ENCODE measurements at regions not wholly inside any gene's neighbourhood (a gene's known extent, or its start where the extent isn't known, plus 50 kb on each side); places are given as distances from the start of the nearest gene placed in this dataset.

DNA sequence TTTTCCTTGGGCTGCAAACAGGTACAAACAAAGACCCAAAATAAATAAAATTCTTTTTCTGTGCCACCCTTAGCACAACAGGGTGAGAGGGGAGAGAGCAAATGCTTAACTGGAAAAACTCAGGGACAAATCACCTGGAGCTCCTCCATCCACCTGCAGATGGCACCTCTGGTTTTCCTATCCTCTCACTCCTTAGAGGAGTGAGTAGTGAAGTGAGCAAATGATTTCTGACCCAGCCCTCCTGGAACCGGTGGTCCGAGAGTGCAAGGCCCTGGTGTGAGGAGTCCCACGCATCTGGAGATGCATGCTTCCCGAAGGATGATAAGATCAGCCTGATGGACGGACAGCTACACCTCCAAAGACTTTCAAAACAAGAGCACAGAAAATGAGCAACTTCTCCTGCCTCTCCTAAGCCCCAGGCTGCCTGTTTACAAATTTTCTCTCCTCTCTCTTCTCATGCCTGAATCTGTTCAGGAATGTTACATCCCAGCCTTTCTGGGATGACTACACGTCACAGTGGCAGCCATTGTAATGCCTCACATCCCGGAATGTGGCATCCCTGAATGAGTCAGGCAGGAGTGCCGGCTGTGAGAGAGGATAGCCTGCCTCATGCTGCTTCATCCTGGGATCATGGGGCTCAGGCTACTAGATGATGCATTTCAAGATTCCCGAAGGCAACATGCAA lies 86.4 kb downstream of the ADRB2 start:
- DNase-seq (ENCODE audit: low read depth, low spot score) = peak; percentile 95
- TF ChIP-seq EZH2 (IDR thresholded peaks at IDR 0.05; ENCODE audit: low read length) = no peak
- TF ChIP-seq, protein P1, sequence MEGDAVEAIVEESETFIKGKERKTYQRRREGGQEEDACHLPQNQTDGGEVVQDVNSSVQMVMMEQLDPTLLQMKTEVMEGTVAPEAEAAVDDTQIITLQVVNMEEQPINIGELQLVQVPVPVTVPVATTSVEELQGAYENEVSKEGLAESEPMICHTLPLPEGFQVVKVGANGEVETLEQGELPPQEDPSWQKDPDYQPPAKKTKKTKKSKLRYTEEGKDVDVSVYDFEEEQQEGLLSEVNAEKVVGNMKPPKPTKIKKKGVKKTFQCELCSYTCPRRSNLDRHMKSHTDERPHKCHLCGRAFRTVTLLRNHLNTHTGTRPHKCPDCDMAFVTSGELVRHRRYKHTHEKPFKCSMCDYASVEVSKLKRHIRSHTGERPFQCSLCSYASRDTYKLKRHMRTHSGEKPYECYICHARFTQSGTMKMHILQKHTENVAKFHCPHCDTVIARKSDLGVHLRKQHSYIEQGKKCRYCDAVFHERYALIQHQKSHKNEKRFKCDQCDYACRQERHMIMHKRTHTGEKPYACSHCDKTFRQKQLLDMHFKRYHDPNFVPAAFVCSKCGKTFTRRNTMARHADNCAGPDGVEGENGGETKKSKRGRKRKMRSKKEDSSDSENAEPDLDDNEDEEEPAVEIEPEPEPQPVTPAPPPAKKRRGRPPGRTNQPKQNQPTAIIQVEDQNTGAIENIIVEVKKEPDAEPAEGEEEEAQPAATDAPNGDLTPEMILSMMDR (optimal IDR thresholded peaks at IDR 0.05 in 1 of 3, IDR thresholded peaks at IDR 0.05 in 1 of 3, conservative IDR thresholded peaks at IDR 0.05 in 1 of 3; ENCODE audit: extremely low read depth in 1 of 3, insufficient read depth in 2 of 3, low read length in 3 of 3) = peak; percentile 50 to 58 (median 53)
- Histone ChIP-seq H3K9ac (ENCODE audit: control insufficient read depth, extremely low read depth, insufficient read depth, low read length) (peak overlapping the region; percentile 85), H3K36me3 (ENCODE audit: control insufficient read depth in 2 of 2, extremely low read depth in 1 of 2, insufficient read depth in 2 of 2, low read length in 2 of 2) (no peaks in the 10 kb centered on the region), H3K79me2 (ENCODE audit: control insufficient read depth, insufficient read depth, low read length) (no peaks in the 10 kb centered on the region), H3K4me1 (ENCODE audit: control insufficient read depth, extremely low read depth, insufficient read depth, low read length) (peaks cover 80% of the 10 kb centered on the region), H3K9me1 (ENCODE audit: control insufficient read depth, extremely low read depth, insufficient read depth, low read length) (peaks cover 3% of the 10 kb centered on the region), H3K27me3 (ENCODE audit: control insufficient read depth, extremely low read depth, insufficient read depth, low read length) (no peaks in the 10 kb centered on the region), H3K9me3 (ENCODE audit: control insufficient read depth, low read depth, low read length) (no peaks in the 10 kb centered on the region), H4K20me1 (ENCODE audit: control insufficient read depth, extremely low read depth, insufficient read depth, low read length) (no peaks in the 10 kb centered on the region), H3K4me3 (ENCODE audit: control insufficient read depth in 2 of 3, extremely low read depth in 1 of 3, insufficient read depth in 2 of 3, low read depth in 1 of 3, low read length in 3 of 3) (peak overlapping the region in 2 of 3 experiments; percentile 25 to 26), H3K4me2 (ENCODE audit: control insufficient read depth, extremely low read depth, insufficient read depth, low read depth, low read length) (peak overlapping the region; percentile 81), H2AFZ (ENCODE audit: control insufficient read depth, low read length) (no peak overlapping the region), H3K27ac (ENCODE audit: control insufficient read depth, insufficient read depth, low read length) (peak overlapping the region; percentile 99)
- dilution Hi-C loops (cut with MboI; ENCODE audit: extremely low pct_ligation_motif_present, low sequenced_read_pairs) = no loop called here
- peak; percentile 98 for FAIRE-seq

DNA sequence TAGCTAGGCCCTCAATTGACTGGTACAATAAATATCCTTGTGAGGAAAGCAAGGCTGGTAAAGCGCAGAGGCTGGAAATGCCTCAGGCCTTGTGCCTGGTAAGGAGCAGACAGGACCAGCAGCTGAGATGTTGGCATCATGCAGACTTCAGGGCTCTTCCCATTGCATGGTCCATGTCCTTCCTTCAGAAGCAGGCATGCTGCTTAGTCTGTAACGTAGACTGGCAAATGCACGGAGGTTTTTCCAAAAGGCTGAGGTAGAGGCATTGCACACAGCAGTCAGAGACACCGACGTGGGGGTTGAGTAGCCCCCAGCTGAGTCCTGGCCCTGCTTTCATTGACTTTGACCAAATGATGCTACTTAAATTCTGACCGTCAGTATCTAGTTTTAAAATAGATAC lies 87.1 kb downstream of the ADRB2 start:
- no peak for TF ChIP-seq EZH2 (IDR thresholded peaks at IDR 0.05; ENCODE audit: low read length)
- TF ChIP-seq, protein P1 (optimal IDR thresholded peaks at IDR 0.05 in 1 of 3, IDR thresholded peaks at IDR 0.05 in 1 of 3, conservative IDR thresholded peaks at IDR 0.05 in 1 of 3; ENCODE audit: extremely low read depth in 1 of 3, insufficient read depth in 2 of 3, low read length in 3 of 3) = no peak
- Histone ChIP-seq H3K4me2 (ENCODE audit: control insufficient read depth, extremely low read depth, insufficient read depth, low read depth, low read length) (peak overlapping the region; percentile 81), H3K36me3 (ENCODE audit: control insufficient read depth in 2 of 2, extremely low read depth in 1 of 2, insufficient read depth in 2 of 2, low read length in 2 of 2) (no peaks in the 10 kb centered on the region), H3K79me2 (ENCODE audit: control insufficient read depth, insufficient read depth, low read length) (no peaks in the 10 kb centered on the region), H3K4me3 (ENCODE audit: control insufficient read depth in 2 of 3, extremely low read depth in 1 of 3, insufficient read depth in 2 of 3, low read depth in 1 of 3, low read length in 3 of 3) (peak overlapping the region in 1 of 3 experiments; percentile 17), H2AFZ (ENCODE audit: control insufficient read depth, low read length) (no peak overlapping the region), H3K27me3 (ENCODE audit: control insufficient read depth, extremely low read depth, insufficient read depth, low read length) (no peaks in the 10 kb centered on the region), H3K9me3 (ENCODE audit: control insufficient read depth, low read depth, low read length) (no peaks in the 10 kb centered on the region), H3K9me1 (ENCODE audit: control insufficient read depth, extremely low read depth, insufficient read depth, low read length) (peaks cover 3% of the 10 kb centered on the region), H4K20me1 (ENCODE audit: control insufficient read depth, extremely low read depth, insufficient read depth, low read length) (no peaks in the 10 kb centered on the region), H3K4me1 (ENCODE audit: control insufficient read depth, extremely low read depth, insufficient read depth, low read length) (peaks cover 80% of the 10 kb centered on the region), H3K9ac (ENCODE audit: control insufficient read depth, extremely low read depth, insufficient read depth, low read length) (peak overlapping the region; percentile 85), H3K27ac (ENCODE audit: control insufficient read depth, insufficient read depth, low read length) (peak overlapping the region; percentile 99)
- FAIRE-seq = no peak
- dilution Hi-C loops (cut with MboI; ENCODE audit: extremely low pct_ligation_motif_present, low sequenced_read_pairs) = no loop called here
- no peak for DNase-seq (ENCODE audit: low read depth, low spot score)
